ENCODE measurements at regions not wholly inside any gene's neighbourhood (a gene's known extent, or its start where the extent isn't known, plus 50 kb on each side); places are given as distances from the start of the nearest gene placed in this dataset.

- DNase-seq: no peak
These were observed 67.0 kb upstream of the AMPD3 start for GRCh38 chr11:10388101-10388500.

DNA sequence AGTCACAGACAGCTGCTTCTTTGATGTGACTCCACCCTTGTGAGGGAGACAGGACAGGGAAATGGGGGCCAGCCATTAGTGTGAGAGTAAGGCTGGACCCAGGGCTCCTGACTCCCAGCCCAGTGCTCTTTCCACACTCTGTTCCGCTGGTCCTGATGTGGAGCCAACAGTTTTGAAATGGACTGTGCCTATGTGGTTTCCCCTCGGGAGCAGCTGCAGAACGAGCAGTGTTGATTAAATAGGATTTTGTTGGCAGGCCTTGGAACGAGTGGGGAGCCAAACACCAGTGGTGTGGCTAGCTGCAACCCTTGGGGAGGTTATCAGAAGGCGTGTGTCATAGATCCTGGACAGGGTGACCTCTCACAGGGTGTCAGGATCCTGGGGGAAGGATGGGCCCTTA is 66.5 kb upstream of the AMPD3 start:
- no peak for DNase-seq

DNA sequence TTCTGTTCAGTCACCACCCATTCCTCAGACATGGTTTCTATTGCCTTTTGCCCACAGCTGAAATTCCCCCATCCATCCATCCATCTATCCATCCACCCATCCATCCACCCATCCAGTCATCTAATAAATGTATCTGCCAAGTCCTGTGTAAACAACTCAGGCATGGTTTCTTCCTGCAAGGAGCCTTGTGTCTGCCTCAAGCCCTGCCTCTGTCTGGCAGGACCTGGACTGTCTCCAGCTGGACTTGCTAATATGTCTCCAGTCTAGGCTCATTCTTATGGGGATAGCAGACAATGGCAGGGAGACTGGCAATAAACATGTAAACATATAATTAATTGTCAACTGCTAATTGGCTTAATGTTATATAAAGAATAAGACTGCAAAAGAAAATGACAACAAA is 64.7 kb upstream of the AMPD3 start:
- DNase-seq: no peak

DNA sequence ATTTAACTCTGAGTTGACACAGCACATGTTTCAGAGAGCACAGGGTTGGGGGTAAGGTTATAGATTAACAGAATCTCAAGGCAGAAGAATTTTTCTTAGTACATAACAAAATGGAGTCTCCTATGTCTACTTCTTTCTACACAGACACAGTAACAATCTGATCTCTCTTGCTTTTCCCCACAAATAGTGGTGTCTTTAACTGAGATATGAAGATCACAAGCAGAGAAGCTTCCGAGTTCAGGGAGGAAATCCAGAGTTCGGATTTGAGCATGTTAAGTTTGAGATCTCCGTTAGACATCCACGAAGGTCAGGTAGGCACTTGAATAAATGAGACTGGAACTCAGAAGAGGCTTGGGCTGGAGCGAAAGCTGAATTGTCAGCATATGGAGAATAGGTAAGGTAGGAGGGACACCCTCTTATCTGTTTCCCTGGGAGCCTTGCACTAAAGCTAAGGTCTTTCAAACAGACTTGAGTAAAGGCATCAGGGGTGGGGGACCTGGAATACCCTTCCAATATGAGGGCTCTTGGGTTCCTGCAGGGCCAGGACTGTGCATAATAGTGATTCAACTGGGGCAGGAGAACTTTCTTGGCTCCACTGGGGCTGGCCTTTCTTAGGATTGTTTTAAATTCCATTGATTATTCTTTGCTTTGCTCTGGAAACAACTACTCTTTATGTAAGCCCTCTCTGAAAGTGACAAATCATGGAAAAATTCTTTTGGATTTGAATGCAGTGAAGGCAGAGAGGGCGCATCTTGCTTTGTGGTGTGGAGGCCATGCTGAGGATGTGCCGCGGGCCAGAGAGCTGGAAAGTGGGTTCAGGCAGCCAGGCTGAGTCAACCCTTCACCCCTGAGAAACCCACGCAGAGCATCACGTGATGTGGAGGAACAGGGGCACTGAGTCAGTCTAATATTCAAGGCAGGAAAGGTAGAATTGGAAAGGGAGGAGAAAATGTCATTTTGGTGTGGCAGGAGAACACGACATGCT is 62.7 kb upstream of the AMPD3 start:
- DNase-seq: no peak

DNA sequence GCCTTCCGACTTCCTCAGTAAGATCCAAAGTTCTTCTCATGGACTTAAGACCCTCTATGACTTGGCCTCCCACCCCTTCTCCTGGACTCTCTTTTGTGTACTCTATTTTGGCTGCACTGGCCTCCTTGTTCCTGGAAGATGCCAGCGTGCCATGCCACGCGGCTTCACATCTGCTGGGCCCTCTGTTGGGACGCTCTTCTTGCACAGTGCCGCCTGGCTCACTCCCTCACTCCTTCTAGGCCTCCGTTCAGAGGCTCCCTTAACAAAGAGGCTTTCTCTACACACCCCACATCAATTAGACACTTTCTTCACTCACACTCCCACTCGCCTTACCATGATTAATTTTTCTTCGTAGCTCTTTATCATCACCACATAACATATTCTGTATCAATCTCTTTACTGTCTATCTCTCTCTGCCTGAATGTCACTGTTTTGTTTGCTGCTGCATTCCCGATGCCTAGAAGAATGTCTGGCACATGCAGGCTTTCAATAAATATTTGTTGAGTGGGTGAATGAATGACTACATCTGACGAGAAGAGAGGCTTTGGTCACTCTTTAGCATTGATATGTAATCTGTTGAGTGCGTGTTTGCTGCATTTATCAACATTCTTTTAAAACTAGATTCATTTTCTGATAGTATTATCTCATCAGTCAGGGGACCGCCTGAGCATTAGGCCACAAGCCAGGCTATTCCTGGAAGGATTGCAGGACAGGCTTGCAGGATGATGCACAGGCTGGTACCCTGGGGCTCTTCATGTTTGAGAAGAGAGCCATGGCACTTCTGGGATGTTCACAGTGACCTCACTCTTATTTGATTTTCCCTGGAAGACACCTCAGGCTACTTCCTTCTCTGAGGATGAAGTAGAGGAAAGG is 60.6 kb upstream of the AMPD3 start:
- no peak for DNase-seq

DNA sequence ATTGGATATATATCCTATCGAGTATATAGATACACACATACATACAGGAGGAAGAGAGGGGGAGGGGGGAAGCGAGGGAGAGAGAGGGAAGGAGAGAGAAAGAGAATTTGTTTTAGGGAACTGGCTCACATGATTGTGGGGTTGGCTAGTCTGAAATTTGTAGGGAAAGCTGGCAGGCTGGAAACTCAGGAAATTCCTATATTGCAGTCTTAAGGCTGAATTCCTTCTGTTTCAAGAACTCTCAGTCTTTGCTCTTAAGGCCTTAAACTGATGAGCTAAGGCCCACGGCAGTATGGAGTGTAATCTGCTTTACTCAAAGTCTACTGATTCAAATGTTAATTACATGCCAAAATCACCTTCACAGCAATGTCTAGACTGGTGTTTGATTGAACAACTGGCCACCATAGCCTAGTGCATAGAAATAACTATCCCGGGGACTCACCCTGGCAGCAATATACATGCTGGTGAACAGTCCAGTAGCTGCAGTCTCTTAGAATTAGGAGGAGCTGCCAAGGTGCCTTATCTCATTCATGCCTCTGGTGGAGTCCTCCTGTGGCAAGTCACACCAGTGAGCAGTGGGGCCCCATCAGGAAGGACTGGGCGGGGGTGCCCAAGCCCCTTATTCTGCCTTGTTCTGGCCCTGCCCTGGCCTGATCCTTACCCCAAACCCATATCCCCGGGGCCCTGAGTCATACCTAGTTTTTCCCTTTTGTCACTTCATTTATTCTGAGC is 59.7 kb upstream of the AMPD3 start:
- no peak for DNase-seq

GRCh38 chr11:10396771-10397170 is 58.3 kb upstream of the AMPD3 start:
- no peak for DNase-seq

GRCh38 chr11:10397226-10397987 is 57.7 kb upstream of the AMPD3 start:
- no peak for DNase-seq

GRCh38 chr11:10398525-10398924 is 56.5 kb upstream of the AMPD3 start:
- DNase-seq: no peak

GRCh38 chr11:10400856-10401255 is 54.2 kb upstream of the AMPD3 start:
- no peak for DNase-seq

DNA sequence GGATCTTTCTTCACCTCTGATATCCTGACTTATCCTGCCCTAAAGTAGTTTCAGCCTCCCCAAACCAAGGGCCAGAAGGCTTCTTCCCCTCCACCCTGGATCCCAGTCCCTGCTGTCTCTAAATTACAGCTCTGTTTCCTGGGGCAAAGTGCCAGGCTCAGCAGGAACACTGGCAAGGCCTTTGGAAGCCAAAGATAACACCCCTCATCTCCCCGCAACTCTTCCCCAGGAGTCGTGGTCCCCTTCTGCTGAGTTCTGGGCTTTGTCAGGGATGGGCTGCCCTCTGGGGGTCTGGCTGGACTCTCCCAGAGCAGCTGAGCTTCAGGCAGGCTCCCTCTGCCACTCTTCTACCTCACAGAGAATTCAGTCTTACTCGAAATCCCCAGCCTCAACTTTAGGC is 53.8 kb upstream of the AMPD3 start:
- DNase-seq: no peak

DNA sequence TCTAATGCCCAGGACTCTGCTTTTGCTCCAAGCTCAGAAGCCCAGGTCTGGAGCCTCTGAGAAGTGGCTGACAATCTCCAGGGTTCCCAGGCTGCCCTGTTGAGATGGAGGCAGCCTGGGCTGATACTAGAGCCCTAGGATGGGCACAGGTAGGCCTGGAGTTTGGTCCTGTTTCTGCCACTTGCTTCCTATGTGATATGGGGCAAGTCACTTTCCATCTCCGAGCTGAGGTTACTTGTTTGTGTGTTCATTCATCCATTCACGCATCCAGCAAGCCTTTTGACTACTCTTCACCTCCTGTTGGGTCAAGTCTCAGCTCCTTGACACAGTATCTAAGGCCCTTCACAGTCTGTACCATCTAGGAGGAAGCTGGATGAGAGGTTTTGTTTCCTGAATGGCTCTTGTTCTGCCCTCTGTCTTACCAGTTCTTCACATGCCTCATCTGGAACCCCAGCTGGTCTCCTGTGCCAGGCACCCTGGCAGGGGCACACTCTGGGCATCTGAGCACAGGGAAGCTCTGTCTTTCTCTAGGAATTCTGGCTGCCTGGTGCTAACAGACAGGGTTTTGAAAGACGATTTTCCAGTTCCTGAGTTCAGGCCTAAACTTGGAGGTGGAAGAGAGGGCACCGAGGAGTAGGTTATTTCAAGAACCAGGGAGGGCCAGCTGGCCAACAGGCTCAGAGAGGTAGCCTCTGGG is 53.2 kb upstream of the AMPD3 start:
- DNase-seq: no peak
